ENCODE measurements at regions not wholly inside any gene's neighbourhood (a gene's known extent, or its start where the extent isn't known, plus 50 kb on each side); places are given as distances from the start of the nearest gene placed in this dataset.

- no peak for TF ChIP-seq CTCF (IDR thresholded peaks at IDR 0.05; ENCODE audit: low read depth, low read length, missing control alignments)
- H3K4me3 ChIP-seq (ENCODE audit: low read depth, low read length) = no peak overlapping the region
- no peak for DNase-seq (ENCODE audit: low read depth)
Measured at GRCh38 chr13:69410761-69411160, 696.9 kb upstream of the ATXN8OS start.

GRCh38 chr13:69391756-69392155 is 715.9 kb upstream of the ATXN8OS start:
- H3K4me3 ChIP-seq (ENCODE audit: low read depth, low read length) = no peak overlapping the region
- no peak for TF ChIP-seq CTCF (IDR thresholded peaks at IDR 0.05; ENCODE audit: low read depth, low read length, missing control alignments)
- DNase-seq (ENCODE audit: low read depth) = no peak

- TF ChIP-seq CTCF (IDR thresholded peaks at IDR 0.05; ENCODE audit: low read depth, low read length, missing control alignments) = no peak
- DNase-seq (ENCODE audit: low read depth) = no peak
- no peak overlapping the region for H3K4me3 ChIP-seq (ENCODE audit: low read depth, low read length)
Measured at GRCh38 chr13:69389899-69390298, 717.7 kb upstream of the ATXN8OS start.

- no peak for DNase-seq (ENCODE audit: low read depth)
- no peak for TF ChIP-seq CTCF (IDR thresholded peaks at IDR 0.05; ENCODE audit: low read depth, low read length, missing control alignments)
- H3K4me3 ChIP-seq (ENCODE audit: low read depth, low read length) = no peak overlapping the region
Measured at GRCh38 chr13:69373747-69374425, 733.7 kb upstream of the ATXN8OS start.

- no peak for DNase-seq (ENCODE audit: low read depth)
- H3K4me3 ChIP-seq (ENCODE audit: low read depth, low read length) = no peak overlapping the region
- TF ChIP-seq CTCF (IDR thresholded peaks at IDR 0.05; ENCODE audit: low read depth, low read length, missing control alignments) = no peak
Measured at GRCh38 chr13:69363360-69363759, 744.3 kb upstream of the ATXN8OS start.

- DNase-seq (ENCODE audit: low read depth) = no peak
- H3K4me3 ChIP-seq (ENCODE audit: low read depth, low read length) = no peak overlapping the region
- TF ChIP-seq CTCF (IDR thresholded peaks at IDR 0.05; ENCODE audit: low read depth, low read length, missing control alignments) = no peak
Measured at GRCh38 chr13:69331245-69331644, 776.4 kb upstream of the ATXN8OS start.

Data from GM12864 (cell line).